ENCODE measurements at regions not wholly inside any gene's neighbourhood (a gene's known extent, or its start where the extent isn't known, plus 50 kb on each side); places are given as distances from the start of the nearest gene placed in this dataset.
"Not testable (repeated sequence)": the region's sequence is repeated elsewhere in the genome, so short reads cannot be mapped to it uniquely, and the experiment has no call there.

GRCh38 chr9:135283671-135284070 is 195.9 kb upstream of the PPP1R26 start:
- DNase-seq (ENCODE audit: insufficient read length, low spot score) (no peak), FAIRE-seq (no peak)
- TF ChIP-seq CTCF (IDR thresholded peaks at IDR 0.05; ENCODE audit: insufficient read depth, missing control alignments), result no peak

- no peak for DNase-seq (ENCODE audit: insufficient read length, low spot score)
- TF ChIP-seq CTCF (IDR thresholded peaks at IDR 0.05; ENCODE audit: insufficient read depth, missing control alignments), result no peak
- no peak for FAIRE-seq
Observed at GRCh38 chr9:135284386-135285134, 195.0 kb upstream of the PPP1R26 start.

- DNase-seq (ENCODE audit: insufficient read length, low spot score); FAIRE-seq: not testable (repeated sequence)
Observed at GRCh38 chr9:135286187-135286925, 193.2 kb upstream of the PPP1R26 start.

GRCh38 chr9:135286961-135287360 is 192.6 kb upstream of the PPP1R26 start:
- no peak for DNase-seq (ENCODE audit: insufficient read length, low spot score)
- FAIRE-seq, result no peak
- no peak for TF ChIP-seq CTCF (IDR thresholded peaks at IDR 0.05; ENCODE audit: insufficient read depth, missing control alignments)

GRCh38 chr9:135287627-135288026 is 192.0 kb upstream of the PPP1R26 start:
- DNase-seq (ENCODE audit: insufficient read length, low spot score), result no peak
- no peak for TF ChIP-seq CTCF (IDR thresholded peaks at IDR 0.05; ENCODE audit: insufficient read depth, missing control alignments)
- no peak for FAIRE-seq

GRCh38 chr9:135288054-135288453 is 191.5 kb upstream of the PPP1R26 start:
- DNase-seq (ENCODE audit: insufficient read length, low spot score), result no peak
- no peak for TF ChIP-seq CTCF (IDR thresholded peaks at IDR 0.05; ENCODE audit: insufficient read depth, missing control alignments)
- no peak for FAIRE-seq

GRCh38 chr9:135289081-135289491 is 190.5 kb upstream of the PPP1R26 start:
- no peak for FAIRE-seq
- TF ChIP-seq CTCF (IDR thresholded peaks at IDR 0.05; ENCODE audit: insufficient read depth, missing control alignments), result no peak
- no peak for DNase-seq (ENCODE audit: insufficient read length, low spot score)

Data from D721Med (cell line).